Activated CD4-positive, alpha-beta T cell treated with anti-CD3 and anti-CD28 coated beads, Interleukin-2, amount 10 ng/mL, durations not matched to agents 24 days and 14 days (primary cell): ENCODE measurements at regions not wholly inside any gene's neighbourhood (a gene's known extent, or its start where the extent isn't known, plus 50 kb on each side); places are given as distances from the start of the nearest gene placed in this dataset.

ENCODE experiments used
- DNase-seq: peaks from one replicate; pipeline ENCODE4 v3.0.0; 2022
- H3K27ac Mint-ChIP-seq: one replicate; pipeline ENCODE4 v1.8.0; 2022; ENCODE audit warnings: mild to moderate bottlenecking, mixed read lengths
- H3K27me3 Mint-ChIP-seq: one replicate; pipeline ENCODE4 v1.8.0; 2022; ENCODE audit warnings: mixed read lengths
- H3K36me3 Mint-ChIP-seq: one replicate; pipeline ENCODE4 v1.8.0; 2022; ENCODE audit warnings: low read depth, mild to moderate bottlenecking, mixed read lengths
- H3K4me1 Mint-ChIP-seq: one replicate; pipeline ENCODE4 v1.8.0; 2021; ENCODE audit warnings: mixed read lengths
- H3K4me3 Mint-ChIP-seq: one replicate; pipeline ENCODE4 v1.8.0; 2022; ENCODE audit warnings: mild to moderate bottlenecking, moderate library complexity, mixed read lengths
- H3K9me3 Mint-ChIP-seq: one replicate; pipeline ENCODE4 v1.8.0; 2021; ENCODE audit warnings: mixed read lengths
- intact Hi-C: fragments of 100-400 bp; cut with micrococcal nuclease; formaldehyde crosslinking; loops from one replicate; pipeline ENCODE4 v1.15.1; 2023

DNA sequence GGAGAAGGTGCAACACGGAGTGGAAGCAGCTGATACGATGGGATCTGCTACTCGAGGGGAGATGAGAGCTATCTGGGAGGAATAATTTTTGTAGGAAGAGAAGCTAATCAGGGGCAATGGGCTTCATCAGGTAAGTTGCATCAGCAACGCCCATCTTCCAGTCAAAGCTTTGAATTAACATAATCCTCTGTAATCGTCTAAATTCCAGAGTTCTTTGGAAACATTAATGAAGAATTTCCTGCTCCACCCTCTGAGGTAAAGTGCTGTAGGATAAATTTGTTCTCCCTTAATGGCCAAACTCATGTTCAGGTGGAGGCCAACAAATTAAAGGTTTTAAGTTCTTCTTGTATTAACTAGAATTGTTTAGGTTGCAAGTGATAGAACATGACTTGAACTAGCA, 94.0 kb upstream of the KAZN start:
- DNase-seq = no peak
- no peaks in the 10 kb centered on the region for H3K36me3 Mint-ChIP-seq
- no peaks in the 10 kb centered on the region for H3K9me3 Mint-ChIP-seq
- H3K27me3 Mint-ChIP-seq = peaks cover 3% of the 10 kb centered on the region
- intact Hi-C loops = no loop called here
- H3K27ac Mint-ChIP-seq = no peak overlapping the region
- H3K4me1 Mint-ChIP-seq = no peaks in the 10 kb centered on the region
- no peak overlapping the region for H3K4me3 Mint-ChIP-seq

DNA sequence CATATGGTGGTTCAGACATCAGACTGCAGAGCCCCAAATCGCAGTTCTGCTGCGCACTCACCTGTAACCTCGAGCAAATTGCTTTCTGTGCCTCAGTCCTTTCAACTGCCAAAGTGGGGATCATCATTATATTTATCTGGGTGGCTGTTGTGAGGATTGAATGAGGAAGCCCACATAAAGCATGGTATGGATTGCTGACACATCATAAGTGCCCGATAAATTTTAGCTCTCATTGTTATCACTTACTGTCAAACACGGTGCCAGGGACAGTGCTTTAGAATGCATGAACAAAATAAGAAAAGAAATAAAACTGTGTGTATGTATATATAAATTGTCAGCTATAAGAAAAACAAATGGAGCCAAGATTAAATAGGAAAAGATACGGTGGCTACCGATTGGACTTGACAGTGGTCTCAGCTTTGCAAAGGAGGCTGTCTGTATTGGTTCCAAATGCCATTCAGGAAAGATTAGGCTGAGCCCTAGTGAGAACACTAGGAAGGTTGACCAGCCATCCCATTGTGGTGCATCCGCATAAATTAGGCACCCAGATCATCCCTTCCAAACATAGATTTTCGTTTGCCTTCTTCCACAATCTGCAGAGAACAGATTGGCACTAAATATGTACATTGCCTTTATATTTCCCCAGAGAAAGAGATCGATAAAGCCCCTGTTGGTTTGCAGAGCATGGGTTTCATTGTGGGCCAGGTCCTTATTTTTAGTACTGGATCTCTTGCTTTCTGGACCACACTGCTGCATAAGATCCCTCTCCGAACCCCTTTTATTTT, 91.8 kb upstream of the KAZN start:
- intact Hi-C loops = no loop called here
- H3K4me1 Mint-ChIP-seq = no peaks in the 10 kb centered on the region

DNA sequence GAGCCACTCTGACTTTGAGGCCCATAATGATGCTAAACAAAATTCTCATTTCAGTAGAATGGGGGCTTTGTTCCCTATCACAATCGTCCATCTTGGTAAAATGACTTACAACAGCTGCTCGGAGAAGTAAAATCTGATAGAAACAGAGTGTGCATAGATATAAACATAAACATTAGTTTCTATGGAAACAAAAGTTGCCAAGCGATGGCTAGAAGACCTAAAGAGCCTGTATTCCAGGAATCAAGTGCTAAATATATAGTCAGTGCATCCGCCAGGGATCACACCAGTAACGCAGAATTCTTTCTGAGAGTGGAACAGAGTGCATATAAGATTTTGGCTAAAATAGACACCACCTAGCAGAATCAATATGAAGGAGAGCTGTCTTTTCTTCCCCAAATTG, 91.2 kb upstream of the KAZN start:
- H3K27me3 Mint-ChIP-seq = no peaks in the 10 kb centered on the region
- no peak overlapping the region for H3K27ac Mint-ChIP-seq

More for the DNA sequence above, 91.8 kb upstream of the KAZN start:
- Mint-ChIP-seq H3K9me3 (no peaks in the 10 kb centered on the region), H3K27ac (no peak overlapping the region), H3K27me3 (no peaks in the 10 kb centered on the region), H3K36me3 (no peaks in the 10 kb centered on the region), H3K4me3 (no peak overlapping the region)
- DNase-seq = no peak

DNA sequence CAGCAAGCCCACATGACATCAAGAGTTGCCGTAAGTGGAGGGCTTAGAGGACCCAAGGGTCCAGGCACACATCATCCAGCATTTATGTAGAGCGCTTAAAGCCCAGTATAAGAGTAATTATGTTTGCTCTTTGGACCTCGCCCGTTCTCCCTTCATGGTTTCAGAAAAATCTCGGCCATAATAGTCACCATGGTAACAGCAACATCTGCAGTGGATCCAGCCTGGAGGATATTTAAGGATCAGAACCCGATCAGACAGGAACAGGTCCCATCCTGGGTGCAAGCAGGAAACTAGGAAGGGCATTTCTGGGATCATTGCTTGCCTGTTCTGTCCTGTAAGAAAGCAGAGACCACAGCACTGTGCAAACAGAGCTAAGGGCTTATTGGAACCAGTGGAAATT, 89.9 kb upstream of the KAZN start:
- intact Hi-C loops = no loop called here
- Mint-ChIP-seq H3K27ac (no peak overlapping the region), H3K4me3 (no peak overlapping the region), H3K9me3 (no peaks in the 10 kb centered on the region), H3K27me3 (no peaks in the 10 kb centered on the region), H3K4me1 (no peaks in the 10 kb centered on the region), H3K36me3 (no peaks in the 10 kb centered on the region)
- no peak for DNase-seq

More for the DNA sequence above, 91.2 kb upstream of the KAZN start:
- Mint-ChIP-seq H3K4me3 (no peak overlapping the region), H3K4me1 (no peaks in the 10 kb centered on the region), H3K36me3 (no peaks in the 10 kb centered on the region), H3K9me3 (no peaks in the 10 kb centered on the region)
- intact Hi-C loops = no loop called here
- DNase-seq = no peak

DNA sequence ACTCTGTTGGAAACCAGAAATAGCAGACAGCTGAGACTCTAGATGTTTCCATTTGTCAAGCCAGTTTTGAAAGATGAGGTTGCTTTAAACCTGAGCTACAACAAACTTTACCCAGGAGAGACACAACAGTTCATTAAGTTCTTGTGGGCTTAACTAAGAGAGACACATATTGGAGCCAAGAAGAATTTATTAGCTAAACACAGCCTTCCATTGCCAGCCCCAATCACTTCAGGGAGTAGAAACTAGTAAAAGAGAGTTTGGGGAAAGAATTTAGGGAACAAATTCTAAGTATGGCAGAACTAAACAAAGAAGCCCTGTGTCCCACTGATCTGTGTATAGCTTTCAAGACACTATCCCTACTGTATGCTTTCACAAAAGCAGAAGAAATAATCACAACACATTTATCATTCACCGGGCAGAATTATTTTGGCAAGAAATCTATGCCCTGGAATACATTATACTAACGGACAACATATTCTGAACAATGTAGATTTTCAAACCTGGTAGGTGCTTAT, 87.3 kb upstream of the KAZN start:
- DNase-seq = no peak
- Mint-ChIP-seq H3K4me1 (no peaks in the 10 kb centered on the region), H3K27me3 (no peaks in the 10 kb centered on the region), H3K27ac (no peak overlapping the region), H3K9me3 (no peaks in the 10 kb centered on the region), H3K4me3 (no peak overlapping the region), H3K36me3 (no peaks in the 10 kb centered on the region)
- intact Hi-C loops = no loop called here

DNA sequence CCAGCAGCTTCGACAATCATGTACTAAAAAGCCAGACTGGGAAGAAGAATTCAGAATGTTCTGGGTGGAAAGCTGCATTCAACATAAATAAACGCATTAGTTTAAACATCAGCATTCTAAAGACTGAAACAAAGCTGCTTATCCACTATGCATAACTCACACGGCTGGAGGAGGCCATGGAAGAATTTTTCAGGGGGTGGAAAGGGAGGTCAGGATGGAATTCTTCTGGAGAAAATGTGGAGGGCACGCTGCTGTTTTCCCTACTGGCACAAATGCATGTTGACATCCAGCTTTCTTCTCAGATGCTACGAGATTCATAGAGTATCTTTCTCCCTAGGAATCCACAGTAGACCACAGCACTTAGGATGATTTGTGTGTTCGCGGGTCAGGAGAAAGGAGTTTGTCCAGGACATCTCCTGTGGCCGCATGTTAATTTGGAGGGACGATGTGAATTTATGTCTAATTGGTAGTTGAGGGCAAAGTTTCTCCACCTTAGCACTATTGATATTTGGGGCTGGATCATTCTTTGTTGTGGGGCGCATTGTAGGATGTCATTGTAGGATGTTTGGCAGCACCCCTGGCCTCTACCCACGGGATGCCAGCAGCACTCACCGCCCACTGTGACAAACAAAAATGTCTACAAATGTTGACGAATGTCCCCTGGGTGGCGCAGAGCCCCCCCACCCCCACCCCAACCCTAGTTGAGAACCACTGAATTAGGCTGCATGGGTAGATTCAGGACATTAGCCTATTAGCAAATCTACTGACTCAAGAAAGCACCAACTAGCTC, 86.5 kb upstream of the KAZN start:
- Mint-ChIP-seq H3K36me3 (no peaks in the 10 kb centered on the region), H3K4me3 (no peak overlapping the region), H3K27me3 (no peaks in the 10 kb centered on the region), H3K27ac (no peak overlapping the region), H3K9me3 (no peaks in the 10 kb centered on the region), H3K4me1 (no peaks in the 10 kb centered on the region)
- DNase-seq = no peak
- intact Hi-C loops = no loop called here

DNA sequence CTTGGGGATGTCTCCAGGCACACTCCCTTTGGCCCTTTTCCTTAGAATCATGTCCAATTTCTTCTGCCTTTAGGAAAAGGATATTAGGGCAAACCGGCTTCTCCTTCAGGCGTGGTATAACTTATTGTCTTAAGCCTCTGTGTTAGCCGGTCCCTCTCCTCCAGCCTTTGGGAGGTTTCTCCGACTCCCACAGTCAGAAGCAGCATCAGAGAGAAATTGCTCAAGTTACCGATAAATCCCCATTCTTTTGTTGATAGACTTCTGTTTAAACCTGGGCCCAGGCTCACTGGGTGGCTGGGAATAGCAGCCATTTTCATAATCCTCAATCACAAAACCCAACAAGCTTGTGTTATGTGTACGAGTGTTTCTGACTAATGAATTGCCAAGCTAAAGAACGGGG, 85.4 kb upstream of the KAZN start:
- DNase-seq = no peak
- intact Hi-C loops = no loop called here
- Mint-ChIP-seq H3K4me3 (no peak overlapping the region), H3K36me3 (no peaks in the 10 kb centered on the region), H3K4me1 (no peaks in the 10 kb centered on the region), H3K9me3 (no peaks in the 10 kb centered on the region), H3K27ac (no peak overlapping the region), H3K27me3 (no peaks in the 10 kb centered on the region)

DNA sequence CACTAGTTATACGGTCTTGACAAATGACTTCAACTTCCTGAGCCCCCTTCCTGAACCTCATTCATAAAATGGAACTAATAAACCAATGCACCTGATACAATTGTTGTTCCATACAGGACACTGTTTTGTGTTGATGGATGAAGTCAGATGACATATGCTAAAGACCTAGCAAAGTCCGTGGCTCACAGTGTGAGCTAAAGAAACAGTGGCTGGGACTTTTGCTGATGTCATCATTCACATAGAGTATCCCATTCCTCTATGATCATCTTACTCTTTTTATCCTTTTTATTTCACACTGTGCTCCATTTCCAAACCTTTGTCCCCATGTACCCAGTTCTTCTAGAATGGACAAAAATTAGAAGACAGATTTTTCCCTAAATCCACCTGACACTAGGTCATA, 83.7 kb upstream of the KAZN start:
- H3K27ac Mint-ChIP-seq = no peak overlapping the region
- no peaks in the 10 kb centered on the region for H3K9me3 Mint-ChIP-seq
- no peaks in the 10 kb centered on the region for H3K27me3 Mint-ChIP-seq
- intact Hi-C loops = no loop called here
- no peaks in the 10 kb centered on the region for H3K4me1 Mint-ChIP-seq
- H3K36me3 Mint-ChIP-seq = no peaks in the 10 kb centered on the region
- no peak for DNase-seq
- H3K4me3 Mint-ChIP-seq = no peak overlapping the region

DNA sequence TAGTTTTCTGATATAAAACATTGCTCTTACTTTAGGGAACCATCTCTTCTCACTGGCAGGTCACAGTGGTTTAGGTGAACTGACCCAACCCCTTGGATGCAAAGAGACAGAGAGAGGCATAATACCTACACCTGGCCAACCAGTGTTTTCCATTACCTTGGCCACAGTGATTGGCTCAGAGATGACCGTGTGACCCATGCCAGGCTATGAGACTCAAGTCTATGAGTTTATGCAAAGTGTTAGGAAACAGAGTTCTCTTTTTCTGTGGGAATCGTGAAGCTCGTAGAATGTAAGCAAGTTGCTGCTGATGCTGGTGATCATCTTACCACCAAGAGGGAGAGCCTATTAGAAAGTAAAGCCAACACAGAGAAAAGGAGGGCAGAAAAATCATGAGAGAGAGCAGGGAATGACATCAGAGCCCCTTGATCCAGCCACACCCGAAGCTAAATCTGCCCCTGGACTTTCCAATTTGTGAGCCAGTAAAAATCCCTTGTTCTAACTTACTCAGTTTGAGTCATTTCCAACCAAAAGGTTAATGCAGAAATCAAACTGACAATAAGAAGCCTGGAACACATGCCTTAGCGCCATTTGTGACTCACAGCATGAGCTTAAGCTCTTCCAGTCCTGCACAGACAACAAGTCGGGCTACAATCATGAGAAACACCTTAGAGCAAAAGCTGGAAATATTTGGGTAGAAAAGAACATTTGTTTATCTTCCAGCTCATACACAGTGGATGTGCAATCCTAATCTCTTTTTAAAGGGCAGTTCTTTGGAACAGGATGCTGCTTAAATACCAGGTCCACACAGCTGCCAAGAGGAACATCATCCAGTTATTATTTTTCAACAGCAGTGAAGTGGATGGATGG, 81.3 kb upstream of the KAZN start:
- no peaks in the 10 kb centered on the region for H3K27me3 Mint-ChIP-seq
- H3K27ac Mint-ChIP-seq = no peak overlapping the region
- H3K4me3 Mint-ChIP-seq = no peak overlapping the region
- no peaks in the 10 kb centered on the region for H3K36me3 Mint-ChIP-seq
- intact Hi-C loops = no loop called here
- DNase-seq = no peak
- no peaks in the 10 kb centered on the region for H3K4me1 Mint-ChIP-seq
- H3K9me3 Mint-ChIP-seq = no peaks in the 10 kb centered on the region

DNA sequence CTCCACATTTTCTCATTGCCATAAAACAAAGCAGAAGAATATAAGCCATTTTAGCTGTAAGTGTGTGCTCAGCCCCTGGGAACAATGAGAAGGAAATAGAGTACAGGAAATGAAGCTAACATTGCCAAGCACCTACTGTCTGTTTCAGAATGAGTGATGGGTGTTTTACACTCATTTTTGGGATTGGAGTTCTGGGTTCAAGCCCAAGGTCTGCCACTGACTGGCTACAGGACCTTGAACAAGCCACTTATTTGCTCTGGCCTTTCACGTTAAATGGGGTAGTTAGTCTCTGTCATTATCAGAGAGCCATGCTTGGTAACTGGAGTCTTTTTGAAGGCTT, 80.7 kb upstream of the KAZN start:
- Mint-ChIP-seq H3K27ac (no peak overlapping the region), H3K4me3 (no peak overlapping the region), H3K9me3 (no peaks in the 10 kb centered on the region), H3K27me3 (no peaks in the 10 kb centered on the region), H3K36me3 (no peaks in the 10 kb centered on the region), H3K4me1 (no peaks in the 10 kb centered on the region)
- intact Hi-C loops = no loop called here
- no peak for DNase-seq

DNA sequence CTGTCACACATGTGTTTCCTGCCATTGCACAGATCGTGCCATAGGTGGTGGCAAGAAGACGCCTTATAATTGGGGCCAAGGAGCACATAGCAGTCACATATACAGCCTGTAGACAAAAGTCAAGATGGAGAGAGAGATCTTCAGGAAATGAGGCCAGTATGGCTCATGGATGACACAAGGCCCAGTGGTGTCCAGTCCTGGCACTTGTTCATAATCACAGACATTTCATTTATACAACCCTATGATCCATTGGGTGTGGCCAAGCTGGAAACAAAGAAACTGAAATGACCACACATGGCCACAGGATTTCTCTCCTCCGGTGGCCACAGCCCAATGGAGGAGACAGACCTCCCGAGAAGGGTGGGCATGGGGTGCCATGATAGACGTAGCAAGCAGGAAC, 78.5 kb upstream of the KAZN start:
- intact Hi-C loops = no loop called here
- Mint-ChIP-seq H3K36me3 (no peaks in the 10 kb centered on the region), H3K27me3 (no peaks in the 10 kb centered on the region), H3K4me1 (no peaks in the 10 kb centered on the region), H3K9me3 (no peaks in the 10 kb centered on the region), H3K27ac (no peak overlapping the region), H3K4me3 (no peak overlapping the region)
- no peak for DNase-seq

DNA sequence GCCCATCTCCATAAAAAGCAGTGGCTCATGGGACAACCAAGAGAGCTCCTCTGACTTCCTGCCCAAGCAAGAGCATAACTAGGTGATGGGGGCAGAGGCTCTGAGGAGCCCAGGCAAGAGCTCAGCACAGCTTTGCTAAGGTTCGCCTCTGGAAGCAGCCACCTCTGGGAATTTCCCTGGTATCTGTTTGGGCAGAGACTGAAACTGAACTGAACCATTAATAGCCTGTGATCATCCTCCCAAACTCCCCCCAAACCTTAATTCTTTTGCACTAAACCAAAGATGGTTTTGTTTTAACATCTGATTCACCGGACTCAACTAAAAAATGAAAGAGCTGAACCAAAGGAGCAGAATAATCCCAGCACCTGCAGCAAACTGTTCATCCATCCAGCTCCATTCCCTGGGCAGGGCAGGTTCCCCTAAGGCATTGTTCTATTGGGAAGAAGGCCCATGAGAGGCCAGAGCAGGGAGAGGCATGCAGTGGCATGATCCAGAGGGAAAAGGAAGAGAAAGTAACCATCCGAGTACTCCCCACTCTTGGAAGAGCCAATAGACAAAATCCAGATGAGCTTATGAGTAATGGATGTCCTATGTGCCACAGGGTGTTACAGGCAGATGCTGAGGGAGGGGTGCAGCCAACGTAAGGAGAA, 77.8 kb upstream of the KAZN start:
- Mint-ChIP-seq H3K27me3 (no peaks in the 10 kb centered on the region), H3K9me3 (no peaks in the 10 kb centered on the region), H3K27ac (no peak overlapping the region), H3K36me3 (no peaks in the 10 kb centered on the region), H3K4me3 (no peak overlapping the region), H3K4me1 (no peaks in the 10 kb centered on the region)
- no peak for DNase-seq
- intact Hi-C loops = no loop called here

DNA sequence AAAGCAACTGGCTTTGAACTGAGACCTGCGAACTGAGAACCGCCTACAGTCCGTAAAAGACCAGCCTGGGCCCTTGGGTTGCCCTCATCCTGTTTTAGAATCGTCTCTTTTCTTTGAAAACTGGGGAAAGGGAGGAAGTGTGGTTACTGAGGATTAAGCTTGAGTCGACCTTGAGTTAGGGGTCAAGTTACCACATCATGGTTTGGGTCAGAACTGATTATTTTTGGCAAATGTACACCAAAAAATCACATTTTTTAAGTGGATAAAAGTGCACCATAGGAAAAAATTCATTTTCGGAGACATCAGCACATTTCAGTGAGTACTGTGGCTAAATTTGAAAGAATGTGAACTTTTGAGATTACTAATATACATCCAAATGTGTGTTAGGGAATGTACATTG, 76.9 kb upstream of the KAZN start:
- no peak for DNase-seq
- H3K27ac Mint-ChIP-seq = no peak overlapping the region
- no peaks in the 10 kb centered on the region for H3K36me3 Mint-ChIP-seq
- intact Hi-C loops = no loop called here
- no peaks in the 10 kb centered on the region for H3K27me3 Mint-ChIP-seq
- H3K4me1 Mint-ChIP-seq = no peaks in the 10 kb centered on the region
- H3K9me3 Mint-ChIP-seq = no peaks in the 10 kb centered on the region
- no peak overlapping the region for H3K4me3 Mint-ChIP-seq
